ENCODE measurements at regions not wholly inside any gene's neighbourhood (a gene's known extent, or its start where the extent isn't known, plus 50 kb on each side); places are given as distances from the start of the nearest gene placed in this dataset.

DNA sequence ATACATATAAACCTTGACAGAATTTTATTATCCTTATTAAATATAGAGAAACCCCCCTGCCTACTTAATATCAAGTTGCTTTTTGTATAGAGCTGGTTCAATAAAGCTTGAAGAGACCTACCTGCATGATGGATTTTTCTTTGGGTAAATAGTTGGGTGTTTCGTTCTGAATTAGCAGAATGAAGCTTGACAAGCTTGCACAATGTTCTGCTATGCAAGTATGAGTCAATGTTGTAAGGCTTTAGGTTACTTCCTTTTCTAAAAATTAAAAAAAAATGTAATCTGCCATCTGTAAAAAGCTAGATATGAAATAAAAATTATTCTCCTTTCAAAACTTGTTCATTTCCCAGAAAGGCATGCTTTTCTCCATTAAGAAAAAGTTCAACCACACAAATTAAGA is 1662.6 kb upstream of the SEL1L start:
- no TSS peak for BruUV-seq (replicated peaks)
- no peak for ATAC-seq
- Histone ChIP-seq H3K27ac (ENCODE audit: low read length) (no peak overlapping the region), H3K27me3 (ENCODE audit: control insufficient read depth, insufficient read depth, low read length) (no peaks in the 10 kb centered on the region), H3K4me1 (ENCODE audit: control insufficient read depth, insufficient read depth, low read length) (no peaks in the 10 kb centered on the region), H3K4me3 (ENCODE audit: low read depth in 2 of 2, low read length in 2 of 2) (no peak overlapping the region), H3K36me3 (ENCODE audit: control insufficient read depth, insufficient read depth, low read length) (no peaks in the 10 kb centered on the region), H3K9me3 (ENCODE audit: control insufficient read depth, insufficient read depth, low read depth, low read length) (no peaks in the 10 kb centered on the region)
- DNase-seq (ENCODE audit: low read depth, low spot score) = no peak
- ChIA-PET CTCF (no interaction called here), POLR2A (no interaction called here)
- no peak for TF ChIP-seq SIN3A (IDR thresholded peaks at IDR 0.05; ENCODE audit: borderline replicate concordance, insufficient read depth, low read depth, low read length)
- in situ Hi-C loops (cut with HindIII; ENCODE audit: low pct_unique_long_range_greater_than_20kb, low sequenced_read_pairs) (no loop called here), intact Hi-C loops (cut with micrococcal nuclease; ENCODE audit: unreplicated experiment) (no loop called here)

GRCh38 chr14:83197271-83197670 is 1663.6 kb upstream of the SEL1L start:
- intact Hi-C loops (cut with micrococcal nuclease; ENCODE audit: unreplicated experiment) = no loop called here
- Histone ChIP-seq H3K36me3 (ENCODE audit: control insufficient read depth, insufficient read depth, low read length) (no peaks in the 10 kb centered on the region), H3K9me3 (ENCODE audit: control insufficient read depth, insufficient read depth, low read depth, low read length) (no peaks in the 10 kb centered on the region), H3K4me1 (ENCODE audit: control insufficient read depth, insufficient read depth, low read length) (no peaks in the 10 kb centered on the region), H3K27me3 (ENCODE audit: control insufficient read depth, insufficient read depth, low read length) (no peaks in the 10 kb centered on the region), H3K4me3 (ENCODE audit: low read depth in 2 of 2, low read length in 2 of 2) (no peak overlapping the region), H3K27ac (ENCODE audit: low read length) (no peak overlapping the region)
- POLR2A ChIA-PET = no interaction called here
- CTCF ChIA-PET = no interaction called here
- no peak for DNase-seq (ENCODE audit: low read depth, low spot score)
- ATAC-seq = no peak
- BruUV-seq (replicated peaks) = no TSS peak
- TF ChIP-seq SIN3A (IDR thresholded peaks at IDR 0.05; ENCODE audit: borderline replicate concordance, insufficient read depth, low read depth, low read length) (no peak), POLR2AphosphoS5 (IDR thresholded peaks at IDR 0.05; ENCODE audit: low read depth, low read length) (no peak), TCF7L2 (IDR thresholded peaks at IDR 0.05; ENCODE audit: low read depth, low read length) (no peak)
- TF ChIP-seq, protein P1, sequence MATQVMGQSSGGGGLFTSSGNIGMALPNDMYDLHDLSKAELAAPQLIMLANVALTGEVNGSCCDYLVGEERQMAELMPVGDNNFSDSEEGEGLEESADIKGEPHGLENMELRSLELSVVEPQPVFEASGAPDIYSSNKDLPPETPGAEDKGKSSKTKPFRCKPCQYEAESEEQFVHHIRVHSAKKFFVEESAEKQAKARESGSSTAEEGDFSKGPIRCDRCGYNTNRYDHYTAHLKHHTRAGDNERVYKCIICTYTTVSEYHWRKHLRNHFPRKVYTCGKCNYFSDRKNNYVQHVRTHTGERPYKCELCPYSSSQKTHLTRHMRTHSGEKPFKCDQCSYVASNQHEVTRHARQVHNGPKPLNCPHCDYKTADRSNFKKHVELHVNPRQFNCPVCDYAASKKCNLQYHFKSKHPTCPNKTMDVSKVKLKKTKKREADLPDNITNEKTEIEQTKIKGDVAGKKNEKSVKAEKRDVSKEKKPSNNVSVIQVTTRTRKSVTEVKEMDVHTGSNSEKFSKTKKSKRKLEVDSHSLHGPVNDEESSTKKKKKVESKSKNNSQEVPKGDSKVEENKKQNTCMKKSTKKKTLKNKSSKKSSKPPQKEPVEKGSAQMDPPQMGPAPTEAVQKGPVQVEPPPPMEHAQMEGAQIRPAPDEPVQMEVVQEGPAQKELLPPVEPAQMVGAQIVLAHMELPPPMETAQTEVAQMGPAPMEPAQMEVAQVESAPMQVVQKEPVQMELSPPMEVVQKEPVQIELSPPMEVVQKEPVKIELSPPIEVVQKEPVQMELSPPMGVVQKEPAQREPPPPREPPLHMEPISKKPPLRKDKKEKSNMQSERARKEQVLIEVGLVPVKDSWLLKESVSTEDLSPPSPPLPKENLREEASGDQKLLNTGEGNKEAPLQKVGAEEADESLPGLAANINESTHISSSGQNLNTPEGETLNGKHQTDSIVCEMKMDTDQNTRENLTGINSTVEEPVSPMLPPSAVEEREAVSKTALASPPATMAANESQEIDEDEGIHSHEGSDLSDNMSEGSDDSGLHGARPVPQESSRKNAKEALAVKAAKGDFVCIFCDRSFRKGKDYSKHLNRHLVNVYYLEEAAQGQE (IDR thresholded peaks at IDR 0.05; ENCODE audit: insufficient read depth in 1 of 2, low read depth in 2 of 2, low read length in 1 of 2) = no peak
- TF ChIP-seq, protein P2, sequence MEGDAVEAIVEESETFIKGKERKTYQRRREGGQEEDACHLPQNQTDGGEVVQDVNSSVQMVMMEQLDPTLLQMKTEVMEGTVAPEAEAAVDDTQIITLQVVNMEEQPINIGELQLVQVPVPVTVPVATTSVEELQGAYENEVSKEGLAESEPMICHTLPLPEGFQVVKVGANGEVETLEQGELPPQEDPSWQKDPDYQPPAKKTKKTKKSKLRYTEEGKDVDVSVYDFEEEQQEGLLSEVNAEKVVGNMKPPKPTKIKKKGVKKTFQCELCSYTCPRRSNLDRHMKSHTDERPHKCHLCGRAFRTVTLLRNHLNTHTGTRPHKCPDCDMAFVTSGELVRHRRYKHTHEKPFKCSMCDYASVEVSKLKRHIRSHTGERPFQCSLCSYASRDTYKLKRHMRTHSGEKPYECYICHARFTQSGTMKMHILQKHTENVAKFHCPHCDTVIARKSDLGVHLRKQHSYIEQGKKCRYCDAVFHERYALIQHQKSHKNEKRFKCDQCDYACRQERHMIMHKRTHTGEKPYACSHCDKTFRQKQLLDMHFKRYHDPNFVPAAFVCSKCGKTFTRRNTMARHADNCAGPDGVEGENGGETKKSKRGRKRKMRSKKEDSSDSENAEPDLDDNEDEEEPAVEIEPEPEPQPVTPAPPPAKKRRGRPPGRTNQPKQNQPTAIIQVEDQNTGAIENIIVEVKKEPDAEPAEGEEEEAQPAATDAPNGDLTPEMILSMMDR (IDR thresholded peaks at IDR 0.05) = no peak
- in situ Hi-C loops (cut with HindIII; ENCODE audit: low pct_unique_long_range_greater_than_20kb, low sequenced_read_pairs) = no loop called here

- DNase-seq (ENCODE audit: low read depth, low spot score) (no peak), ATAC-seq (no peak)
- no TSS peak for BruUV-seq (replicated peaks)
- intact Hi-C loops (cut with micrococcal nuclease; ENCODE audit: unreplicated experiment) (no loop called here), in situ Hi-C loops (cut with HindIII; ENCODE audit: low pct_unique_long_range_greater_than_20kb, low sequenced_read_pairs) (no loop called here)
- no peaks in the 10 kb centered on the region for H3K9me3 ChIP-seq (ENCODE audit: control insufficient read depth, insufficient read depth, low read depth, low read length)
- no peak overlapping the region for H3K27ac ChIP-seq (ENCODE audit: low read length)
- no peak overlapping the region for H3K4me3 ChIP-seq (ENCODE audit: low read depth in 2 of 2, low read length in 2 of 2)
- ChIA-PET POLR2A (no interaction called here), CTCF (no interaction called here)
- no peaks in the 10 kb centered on the region for H3K27me3 ChIP-seq (ENCODE audit: control insufficient read depth, insufficient read depth, low read length)
- H3K4me1 ChIP-seq (ENCODE audit: control insufficient read depth, insufficient read depth, low read length) = no peaks in the 10 kb centered on the region
- TF ChIP-seq, protein P2 (IDR thresholded peaks at IDR 0.05) = no peak
- no peak for TF ChIP-seq TCF7L2 (IDR thresholded peaks at IDR 0.05; ENCODE audit: low read depth, low read length)
- TF ChIP-seq SIN3A (IDR thresholded peaks at IDR 0.05; ENCODE audit: borderline replicate concordance, insufficient read depth, low read depth, low read length) = no peak
- TF ChIP-seq, protein P1 (IDR thresholded peaks at IDR 0.05; ENCODE audit: insufficient read depth in 1 of 2, low read depth in 2 of 2, low read length in 1 of 2) = no peak
- no peak for TF ChIP-seq POLR2AphosphoS5 (IDR thresholded peaks at IDR 0.05; ENCODE audit: low read depth, low read length)
- H3K36me3 ChIP-seq (ENCODE audit: control insufficient read depth, insufficient read depth, low read length) = no peaks in the 10 kb centered on the region
Measured at GRCh38 chr14:83207550-83207949, 1673.9 kb upstream of the SEL1L start.
